ENCODE measurements at regions not wholly inside any gene's neighbourhood (a gene's known extent, or its start where the extent isn't known, plus 50 kb on each side); places are given as distances from the start of the nearest gene placed in this dataset.

GRCh38 chr21:20083336-20083735, 914.9 kb upstream of the NCAM2 start:
- TF ChIP-seq ZNF384 (IDR thresholded peaks at IDR 0.05), result no peak
- no peak for TF ChIP-seq FOXK2 (IDR thresholded peaks at IDR 0.05)
- TF ChIP-seq CTBP1 (IDR thresholded peaks at IDR 0.05; ENCODE audit: borderline replicate concordance), result no peak
- no peak for TF ChIP-seq SP1 (IDR thresholded peaks at IDR 0.05)
- no peak for TF ChIP-seq LEF1 (IDR thresholded peaks at IDR 0.05; ENCODE audit: borderline replicate concordance)
- no peak for TF ChIP-seq HDGF (IDR thresholded peaks at IDR 0.05; ENCODE audit: borderline replicate concordance)
- TF ChIP-seq BHLHE40 (IDR thresholded peaks at IDR 0.05; ENCODE audit: borderline replicate concordance), result no peak
- ChIA-PET POLR2A (no interaction called here), CTCF (no interaction called here)

GRCh38 chr21:20083925-20084324, 914.3 kb upstream of the NCAM2 start:
- TF ChIP-seq L3MBTL2 (conservative IDR thresholded peaks at IDR 0.05) (no peak), HDGF (IDR thresholded peaks at IDR 0.05; ENCODE audit: borderline replicate concordance) (no peak), BHLHE40 (IDR thresholded peaks at IDR 0.05; ENCODE audit: borderline replicate concordance) (no peak), ZNF384 (IDR thresholded peaks at IDR 0.05) (no peak)
- CTCF ChIA-PET, result no interaction called here
- POLR2A ChIA-PET, result no interaction called here
- no peak for DNase-seq (ENCODE audit: extremely low spot score)

More at GRCh38 chr21:20083336-20083735, 914.9 kb upstream of the NCAM2 start:
- no peak for DNase-seq (ENCODE audit: extremely low spot score)

- POLR2A ChIA-PET, result no interaction called here
- TF ChIP-seq HDGF (IDR thresholded peaks at IDR 0.05; ENCODE audit: borderline replicate concordance), result no peak
- TF ChIP-seq FOXK2 (IDR thresholded peaks at IDR 0.05), result no peak
- TF ChIP-seq ARNT (IDR thresholded peaks at IDR 0.05), result no peak
- TF ChIP-seq CTBP1 (IDR thresholded peaks at IDR 0.05; ENCODE audit: borderline replicate concordance), result no peak
- TF ChIP-seq SP1 (IDR thresholded peaks at IDR 0.05), result no peak
- TF ChIP-seq FOXA1 (IDR thresholded peaks at IDR 0.05), result no peak
- TF ChIP-seq FOXM1 (IDR thresholded peaks at IDR 0.05; ENCODE audit: borderline replicate concordance), result no peak
- no peak for TF ChIP-seq LEF1 (IDR thresholded peaks at IDR 0.05; ENCODE audit: borderline replicate concordance)
- no peak for TF ChIP-seq ZNF384 (IDR thresholded peaks at IDR 0.05)
- TF ChIP-seq NFRKB (IDR thresholded peaks at IDR 0.05), result no peak
- TF ChIP-seq TARDBP (IDR thresholded peaks at IDR 0.05), result no peak
- TF ChIP-seq, protein P1, sequence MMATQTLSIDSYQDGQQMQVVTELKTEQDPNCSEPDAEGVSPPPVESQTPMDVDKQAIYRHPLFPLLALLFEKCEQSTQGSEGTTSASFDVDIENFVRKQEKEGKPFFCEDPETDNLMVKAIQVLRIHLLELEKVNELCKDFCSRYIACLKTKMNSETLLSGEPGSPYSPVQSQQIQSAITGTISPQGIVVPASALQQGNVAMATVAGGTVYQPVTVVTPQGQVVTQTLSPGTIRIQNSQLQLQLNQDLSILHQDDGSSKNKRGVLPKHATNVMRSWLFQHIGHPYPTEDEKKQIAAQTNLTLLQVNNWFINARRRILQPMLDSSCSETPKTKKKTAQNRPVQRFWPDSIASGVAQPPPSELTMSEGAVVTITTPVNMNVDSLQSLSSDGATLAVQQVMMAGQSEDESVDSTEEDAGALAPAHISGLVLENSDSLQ (IDR thresholded peaks at IDR 0.05), result no peak
- TF ChIP-seq L3MBTL2 (conservative IDR thresholded peaks at IDR 0.05), result no peak
- DNase-seq (ENCODE audit: extremely low spot score), result no peak
- CTCF ChIA-PET, result no interaction called here
These were observed 911.7 kb upstream of the NCAM2 start for GRCh38 chr21:20086508-20086907.

DNA sequence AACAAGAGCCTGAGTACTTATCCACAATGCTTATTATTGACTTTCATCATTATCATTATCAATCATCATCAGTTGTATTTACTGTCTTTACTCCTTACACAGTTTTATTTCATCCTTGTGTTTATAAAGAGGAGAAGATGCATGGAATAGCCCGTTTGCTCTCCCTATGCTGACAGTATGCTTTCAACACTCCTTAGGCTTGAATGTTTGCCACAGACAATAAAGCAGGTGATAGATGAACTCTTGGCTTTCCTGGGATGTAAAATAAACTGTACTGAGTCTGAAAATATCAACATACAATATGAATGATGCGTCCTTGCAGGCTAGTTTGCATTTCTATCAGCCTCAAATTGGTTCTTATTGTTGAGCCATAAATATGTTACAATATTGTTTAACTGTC, 891.8 kb upstream of the NCAM2 start:
- ChIA-PET POLR2A (no interaction called here), CTCF (no interaction called here)
- no peak for DNase-seq (ENCODE audit: extremely low spot score)
- TF ChIP-seq BHLHE40 (IDR thresholded peaks at IDR 0.05; ENCODE audit: borderline replicate concordance), result no peak
- TF ChIP-seq ARNT (IDR thresholded peaks at IDR 0.05), result no peak
- no peak for TF ChIP-seq SP1 (IDR thresholded peaks at IDR 0.05)
- no peak for TF ChIP-seq TARDBP (IDR thresholded peaks at IDR 0.05)
- TF ChIP-seq NFRKB (IDR thresholded peaks at IDR 0.05), result no peak
- TF ChIP-seq L3MBTL2 (conservative IDR thresholded peaks at IDR 0.05), result no peak
- TF ChIP-seq FOXA1 (IDR thresholded peaks at IDR 0.05), result no peak
- TF ChIP-seq, protein P1 (IDR thresholded peaks at IDR 0.05), result no peak
- no peak for TF ChIP-seq LEF1 (IDR thresholded peaks at IDR 0.05; ENCODE audit: borderline replicate concordance)
- TF ChIP-seq ELF4 (IDR thresholded peaks at IDR 0.05), result no peak
- no peak for TF ChIP-seq CTBP1 (IDR thresholded peaks at IDR 0.05; ENCODE audit: borderline replicate concordance)
- no peak for TF ChIP-seq ZNF384 (IDR thresholded peaks at IDR 0.05)

- CTCF ChIA-PET, result no interaction called here
- TF ChIP-seq ELF4 (IDR thresholded peaks at IDR 0.05) (no peak), TARDBP (IDR thresholded peaks at IDR 0.05) (no peak), SUZ12 (IDR thresholded peaks at IDR 0.05) (no peak), CTBP1 (IDR thresholded peaks at IDR 0.05; ENCODE audit: borderline replicate concordance) (no peak), HDGF (IDR thresholded peaks at IDR 0.05; ENCODE audit: borderline replicate concordance) (no peak), NFRKB (IDR thresholded peaks at IDR 0.05) (no peak), LEF1 (IDR thresholded peaks at IDR 0.05; ENCODE audit: borderline replicate concordance) (no peak), L3MBTL2 (conservative IDR thresholded peaks at IDR 0.05) (no peak)
- DNase-seq (ENCODE audit: extremely low spot score), result no peak
- POLR2A ChIA-PET, result no interaction called here
These were observed 890.2 kb upstream of the NCAM2 start for GRCh38 chr21:20108016-20108415.

- POLR2A ChIA-PET, result no interaction called here
- CTCF ChIA-PET, result no interaction called here
- DNase-seq (ENCODE audit: extremely low spot score), result no peak
- TF ChIP-seq FOXA1 (IDR thresholded peaks at IDR 0.05) (no peak), ELF4 (IDR thresholded peaks at IDR 0.05) (no peak), LEF1 (IDR thresholded peaks at IDR 0.05; ENCODE audit: borderline replicate concordance) (no peak), ARNT (IDR thresholded peaks at IDR 0.05) (no peak), ZNF384 (IDR thresholded peaks at IDR 0.05) (no peak), NFRKB (IDR thresholded peaks at IDR 0.05) (no peak), BHLHE40 (IDR thresholded peaks at IDR 0.05; ENCODE audit: borderline replicate concordance) (no peak), FOXM1 (IDR thresholded peaks at IDR 0.05; ENCODE audit: borderline replicate concordance) (no peak)
- TF ChIP-seq, protein P1 (IDR thresholded peaks at IDR 0.05), result no peak
These were observed 889.2 kb upstream of the NCAM2 start for GRCh38 chr21:20108976-20109540.

DNA sequence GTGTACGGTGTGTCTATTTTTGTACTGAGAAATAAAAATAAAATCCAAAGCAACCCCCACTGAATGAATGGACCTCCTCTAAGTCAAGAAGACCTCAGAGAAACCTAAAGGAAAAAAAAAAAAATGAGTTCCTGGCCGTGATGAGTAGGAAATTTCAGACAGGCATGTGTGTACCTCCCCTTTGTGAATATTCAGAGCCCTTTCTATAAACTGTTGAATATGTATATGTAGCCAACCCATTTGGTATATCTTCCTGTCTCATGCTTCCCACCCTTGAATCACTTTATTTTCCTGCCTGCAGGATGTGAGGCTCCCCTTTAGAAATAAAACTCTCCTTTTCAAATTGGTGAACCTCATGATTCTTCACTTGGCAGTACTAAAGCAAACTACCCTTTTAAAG, 887.8 kb upstream of the NCAM2 start:
- ChIA-PET CTCF (no interaction called here), POLR2A (no interaction called here)
- TF ChIP-seq TARDBP (IDR thresholded peaks at IDR 0.05), result no peak
- no peak for TF ChIP-seq HDGF (IDR thresholded peaks at IDR 0.05; ENCODE audit: borderline replicate concordance)
- TF ChIP-seq L3MBTL2 (conservative IDR thresholded peaks at IDR 0.05), result no peak
- no peak for TF ChIP-seq CTBP1 (IDR thresholded peaks at IDR 0.05; ENCODE audit: borderline replicate concordance)
- TF ChIP-seq, protein P1 (IDR thresholded peaks at IDR 0.05), result no peak
- TF ChIP-seq ELF4 (IDR thresholded peaks at IDR 0.05), result no peak
- TF ChIP-seq LEF1 (IDR thresholded peaks at IDR 0.05; ENCODE audit: borderline replicate concordance), result no peak
- no peak for TF ChIP-seq ZNF384 (IDR thresholded peaks at IDR 0.05)
- TF ChIP-seq FOXK2 (IDR thresholded peaks at IDR 0.05), result no peak
- TF ChIP-seq FOXA1 (IDR thresholded peaks at IDR 0.05), result no peak
- TF ChIP-seq FOXM1 (IDR thresholded peaks at IDR 0.05; ENCODE audit: borderline replicate concordance), result no peak
- TF ChIP-seq NFRKB (IDR thresholded peaks at IDR 0.05), result no peak
- TF ChIP-seq ARNT (IDR thresholded peaks at IDR 0.05), result no peak
- no peak for TF ChIP-seq SP1 (IDR thresholded peaks at IDR 0.05)
- TF ChIP-seq SUZ12 (IDR thresholded peaks at IDR 0.05), result no peak
- TF ChIP-seq BHLHE40 (IDR thresholded peaks at IDR 0.05; ENCODE audit: borderline replicate concordance), result no peak
- no peak for DNase-seq (ENCODE audit: extremely low spot score)

Data from HEK293T (cell line).